Heart left ventricle (tissue), 16 donors: ENCODE measurements at regions not wholly inside any gene's neighbourhood (a gene's known extent, or its start where the extent isn't known, plus 50 kb on each side); places are given as distances from the start of the nearest gene placed in this dataset.
A peak's percentile ranks its signal among the peaks of the same experiment; 100 is the strongest.
"Not testable (repeated sequence)": the region's sequence is repeated elsewhere in the genome, so short reads cannot be mapped to it uniquely, and the experiment has no call there.

Experiments used
- ATAC-seq, 4 donors: fragments of 200-7000 bp; cut with Tn5 transposase; one replicate each; pipeline ENCODE4 v1.9.1; 2020 to 2022; ENCODE audit warnings: moderate library complexity in 4 of 4, mild to moderate bottlenecking in 3 of 4, moderate number of reproducible peaks in 1 of 4
- DNase-seq, 5 donors: peaks; one replicate each; pipeline ENCODE4 v3.0.0-alpha.2; 2020
- H3K27ac ChIP-seq, 12 donors: fragments of 200-600 bp; sonication (generic) in 4 of 12; one replicate each; pipeline versions ENCODE4 v1.5.0 to v1.8.0; 2016 to 2022; ENCODE audit warnings: mild to moderate bottlenecking in 2 of 12
- H3K27me3 ChIP-seq, 9 donors: fragments of 200-600 bp; sonication (generic) in 2 of 9; one replicate each; pipeline versions ENCODE4 v1.5.1 to v1.8.0; 2016 to 2022; ENCODE audit warnings: mild to moderate bottlenecking in 3 of 9
- H3K36me3 ChIP-seq, 9 donors: fragments of 200-600 bp; sonication (generic) in 2 of 9; one replicate each; pipeline versions ENCODE4 v1.5.0 to v1.8.0; 2018 to 2022; ENCODE audit warnings: mild to moderate bottlenecking in 2 of 9
- H3K4me1 ChIP-seq, 12 donors: fragments of 200-600 bp; sonication (generic) in 4 of 12; one replicate each; pipeline versions ENCODE4 v1.5.0 to v1.8.0; 2016 to 2022; ENCODE audit warnings: mild to moderate bottlenecking in 3 of 12
- H3K4me3 ChIP-seq, 12 donors: fragments of 200-600 bp; sonication (generic) in 4 of 12; one replicate each; pipeline versions ENCODE4 v1.5.0 to v1.8.0; 2017 to 2022; ENCODE audit warnings: mild to moderate bottlenecking in 9 of 12, moderate library complexity in 4 of 12
- H3K9me3 ChIP-seq, 12 donors: fragments of 200-600 bp; sonication (generic) in 4 of 12; one replicate each; pipeline versions ENCODE4 v1.5.0 to v1.8.0; 2016 to 2022; ENCODE audit warnings: mild to moderate bottlenecking in 1 of 12
- CTCF ChIP-seq, 12 donors: fragments of 200-600 bp; sonication (generic) in 4 of 12; IDR thresholded peaks; one replicate each; pipeline versions ENCODE4 v1.5.0 to v1.8.0; 2018 to 2022; ENCODE audit warnings: antibody characterized with exemption in 12 of 12, mild to moderate bottlenecking in 5 of 12
- POLR2A ChIP-seq, 2 donors: fragments of 450-650 bp; IDR thresholded peaks; one replicate each; pipeline ENCODE4 v1.6.1; 2017; ENCODE audit warnings: antibody characterized with exemption in 2 of 2, mild to moderate bottlenecking in 2 of 2, moderate library complexity in 2 of 2
- WGBS, 4 donors: extraction: QIAGEN DNeasy Blood & Tissue Kit in 2 of 4; methylation state at CpG; one replicate each; pipeline versions ENCODE4 v1.1.5 to v1.1.7; 2013 to 2018; 5-methylcytosine and 5-hydroxymethylcytosine counted together
- intact Hi-C, 10 donors: fragments of 100-400 bp; cut with DNase I; formaldehyde crosslinking; loops; one replicate each; pipeline versions ENCODE4 v1.11.1 to v1.14.2; 2022
- donor health status: ischemic (EF 13 %, LVEDD 7.1; RV severe dilation, severe dysfunction).
- donor health status: healthy with polysubstance abuse.
- donor health status: DM: no; HTN: yes; CAD: no.
- donor health status: DM: no; HTN: no; CAD: no.
- donor health status: ischemic (EF 25% LVEDD 6.9; RV normal size, moderate dysfunction).
- donor health status: ischemic (EF 25% LVEDD 5.7; RV mildly dilated, moderate dysfunction).
- donor health status: healthy.
- donor health status: DM: yes; HTN: yes; CAD: no.
- donor health status: ischemic (EF 35%, LVEDD 5.7; RV mildly dilated, moderate dysfunction).
- donor health status: nonischemic (EF 11% LVEDD 7.7; RV severe dilation, severe dysfunction).
- donor health status: DM: yes; HTN: yes; CAD: no.
- donor health status: PGD.
- donor health status: ischemic (EF 29% LVEDD 5.4; RV normal size, mild dysfunction).
- donor health status: nonischemic (EF 23%, LVEDD 6.1; RV moderate dilation, normal function).

GRCh38 chr11:90700789-90701439, 478.1 kb upstream of the CHORDC1 start:
- no peak for ATAC-seq
- WGBS, 4 donors: 37 to 51% (median 47%) methylated on average over 4 of the region's 4 CpGs
- H3K27ac ChIP-seq: no peak overlapping the region

DNA sequence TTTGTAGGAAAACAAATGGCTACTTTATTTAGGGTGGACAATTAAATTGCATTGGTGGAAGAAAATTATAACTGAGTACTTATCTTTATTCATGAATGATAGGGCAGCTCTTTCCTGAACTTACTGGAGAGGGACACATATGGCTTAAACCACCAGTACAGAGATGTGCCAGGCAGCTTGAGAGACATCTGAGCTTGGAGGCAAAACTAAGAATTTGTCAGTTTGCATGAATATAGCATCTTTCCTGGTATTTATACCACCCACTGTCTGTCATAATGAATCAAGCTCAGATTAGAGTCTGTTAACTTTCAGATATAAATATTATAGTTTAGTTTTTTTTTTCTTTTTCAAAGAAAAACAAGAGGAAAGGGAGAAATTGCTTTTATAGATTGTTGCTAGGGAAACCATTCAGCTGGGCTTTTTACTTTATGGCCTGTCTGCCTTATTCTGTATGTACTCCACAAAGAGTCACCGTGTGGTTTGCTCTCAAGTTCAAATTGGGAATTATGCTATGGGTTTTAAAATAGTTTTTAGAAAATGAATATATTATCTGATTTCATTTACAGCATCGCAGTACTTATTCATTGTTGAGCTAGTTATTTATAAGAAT, 477.0 kb upstream of the CHORDC1 start:
- Histone ChIP-seq H3K4me3 (no peak overlapping the region), H3K9me3 (no peaks in the 10 kb centered on the region), H3K27ac (no peak overlapping the region), H3K4me1 (no peaks in the 10 kb centered on the region), H3K36me3 (no peaks in the 10 kb centered on the region), H3K27me3 (no peaks in the 10 kb centered on the region)
- ATAC-seq: no peak
- intact Hi-C loops: loop anchor here in 1 of 10 donors (10.0 kb wide), 1 partner anchor 65 kb away; no protein-coding TSS in a partner anchor
- 82 to 88% (median 82%) methylated on average over 2 of the region's 2 CpGs for WGBS, 4 donors
- TF ChIP-seq CTCF (IDR thresholded peaks at IDR 0.05) (no peak), POLR2A (IDR thresholded peaks at IDR 0.05) (no peak)
- no peak for DNase-seq

More at GRCh38 chr11:90700789-90701439, 478.1 kb upstream of the CHORDC1 start:
- intact Hi-C loops: loop anchor here in 1 of 10 donors (10.0 kb wide), 1 partner anchor 64 kb away; no protein-coding TSS in a partner anchor
- no peaks in the 10 kb centered on the region for H3K9me3 ChIP-seq
- DNase-seq: no peak
- H3K27me3 ChIP-seq: no peaks in the 10 kb centered on the region
- no peaks in the 10 kb centered on the region for H3K36me3 ChIP-seq
- no peaks in the 10 kb centered on the region for H3K4me1 ChIP-seq
- no peak overlapping the region for H3K4me3 ChIP-seq
- no peak for TF ChIP-seq POLR2A (IDR thresholded peaks at IDR 0.05)

DNA sequence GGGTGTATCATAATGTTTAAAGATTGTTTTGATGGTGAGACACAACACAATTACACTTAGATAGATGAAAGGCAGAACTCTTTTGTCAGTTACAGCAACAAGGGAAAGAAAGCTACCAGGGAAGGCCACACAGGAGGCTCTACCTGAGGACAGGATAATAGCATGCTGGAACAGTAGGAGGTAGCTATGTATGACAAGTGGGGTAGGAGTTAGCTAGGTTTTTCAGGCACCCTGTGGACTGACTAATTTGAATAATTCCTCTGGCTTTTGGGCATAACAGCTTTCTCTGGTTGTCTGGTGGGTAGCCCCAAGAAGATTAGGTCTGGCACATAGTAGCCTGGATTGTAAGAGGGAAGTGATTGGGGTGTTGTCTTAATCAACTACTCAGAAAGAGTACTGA, 475.4 kb upstream of the CHORDC1 start:
- TF ChIP-seq CTCF (IDR thresholded peaks at IDR 0.05): no peak
- TF ChIP-seq POLR2A (IDR thresholded peaks at IDR 0.05): no peak
- no peak overlapping the region for H3K4me3 ChIP-seq
- no peak overlapping the region for H3K27ac ChIP-seq
- H3K36me3 ChIP-seq: no peaks in the 10 kb centered on the region
- no peaks in the 10 kb centered on the region for H3K4me1 ChIP-seq
- no peaks in the 10 kb centered on the region for H3K27me3 ChIP-seq
- no peak for ATAC-seq
- intact Hi-C loops: no loop called here
- no peak for DNase-seq
- H3K9me3 ChIP-seq: no peaks in the 10 kb centered on the region

GRCh38 chr11:90675496-90675895, 452.6 kb upstream of the CHORDC1 start:
- WGBS, 4 donors: 81 to 100% (median 84%) methylated on average over 1 of the region's 1 CpG
- DNase-seq: peak in 1 of 5 donors; percentile 47
- H3K4me1 ChIP-seq, H3K36me3 ChIP-seq, H3K9me3 ChIP-seq, H3K27me3 ChIP-seq, ATAC-seq, intact Hi-C loops, H3K4me3 ChIP-seq, H3K27ac ChIP-seq: not testable (repeated sequence)

DNA sequence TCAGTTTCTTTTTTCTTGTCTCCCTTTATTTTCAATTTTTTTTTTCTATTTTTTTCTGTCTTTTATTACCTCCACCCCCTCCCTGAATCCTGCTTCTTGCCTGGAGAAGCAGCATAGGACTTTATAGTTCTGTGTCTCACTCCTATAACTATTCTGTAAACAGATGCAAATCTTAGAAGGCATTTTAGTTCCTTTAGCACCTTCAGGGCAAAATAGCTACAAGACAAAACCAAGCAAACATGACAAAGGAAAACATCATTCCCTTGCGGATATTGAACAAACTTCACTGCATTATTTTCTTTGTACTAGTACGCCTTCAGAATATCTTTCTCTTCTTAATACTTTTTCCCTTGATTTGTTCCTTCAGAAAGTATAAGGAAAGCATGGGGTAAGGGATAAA, 446.2 kb upstream of the CHORDC1 start:
- no peaks in the 10 kb centered on the region for H3K36me3 ChIP-seq
- no peak for DNase-seq
- ATAC-seq: no peak
- no peak for TF ChIP-seq CTCF (IDR thresholded peaks at IDR 0.05)
- no peak for TF ChIP-seq POLR2A (IDR thresholded peaks at IDR 0.05)
- no peak overlapping the region for H3K27ac ChIP-seq
- H3K27me3 ChIP-seq: no peaks in the 10 kb centered on the region
- no peak overlapping the region for H3K4me3 ChIP-seq
- no peaks in the 10 kb centered on the region for H3K9me3 ChIP-seq
- no peaks in the 10 kb centered on the region for H3K4me1 ChIP-seq
- 90 to 99% (median 94%) methylated on average over 2 of the region's 2 CpGs for WGBS, 4 donors
- intact Hi-C loops: no loop called here
